ENCODE measurements at regions not wholly inside any gene's neighbourhood (a gene's known extent, or its start where the extent isn't known, plus 50 kb on each side); places are given as distances from the start of the nearest gene placed in this dataset.

DNA sequence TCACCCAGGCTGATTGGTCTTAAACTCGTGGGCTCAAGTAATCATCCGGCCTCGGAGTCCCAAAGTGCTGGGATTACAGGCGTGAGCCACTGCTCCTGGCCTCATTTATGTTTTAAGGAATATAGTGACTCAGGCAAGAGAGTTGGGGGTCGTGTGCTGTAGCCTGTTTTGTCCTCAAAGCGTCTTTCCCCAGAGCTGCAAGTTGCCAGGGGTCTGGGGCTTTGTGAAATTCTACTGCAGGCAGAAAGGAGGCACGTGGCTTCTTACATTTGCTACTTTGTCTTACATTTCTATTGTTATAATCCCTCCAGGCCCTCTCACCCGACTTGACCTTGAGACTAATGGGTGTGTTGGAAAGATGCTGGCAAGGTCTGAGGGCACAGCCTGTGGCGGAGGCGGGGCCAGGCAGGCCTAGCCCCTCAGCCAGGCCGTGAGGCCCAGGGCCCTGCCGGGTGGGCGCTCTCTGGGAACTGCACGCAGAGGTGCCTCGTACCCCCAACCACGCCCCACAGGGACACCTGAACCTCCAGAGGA, 85.8 kb upstream of the NDUFV2 start (continued):
- TF ChIP-seq, protein P1, sequence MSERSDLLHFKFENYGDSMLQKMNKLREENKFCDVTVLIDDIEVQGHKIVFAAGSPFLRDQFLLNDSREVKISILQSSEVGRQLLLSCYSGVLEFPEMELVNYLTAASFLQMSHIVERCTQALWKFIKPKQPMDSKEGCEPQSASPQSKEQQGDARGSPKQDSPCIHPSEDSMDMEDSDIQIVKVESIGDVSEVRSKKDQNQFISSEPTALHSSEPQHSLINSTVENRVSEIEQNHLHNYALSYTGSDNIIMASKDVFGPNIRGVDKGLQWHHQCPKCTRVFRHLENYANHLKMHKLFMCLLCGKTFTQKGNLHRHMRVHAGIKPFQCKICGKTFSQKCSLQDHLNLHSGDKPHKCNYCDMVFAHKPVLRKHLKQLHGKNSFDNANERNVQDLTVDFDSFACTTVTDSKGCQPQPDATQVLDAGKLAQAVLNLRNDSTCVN (CRISPR knock-in tag; IDR thresholded peaks at IDR 0.05): 0 out of 2 replicates have a peak, but pooled peaks have one; percentile 5
- TF ChIP-seq, protein P2, sequence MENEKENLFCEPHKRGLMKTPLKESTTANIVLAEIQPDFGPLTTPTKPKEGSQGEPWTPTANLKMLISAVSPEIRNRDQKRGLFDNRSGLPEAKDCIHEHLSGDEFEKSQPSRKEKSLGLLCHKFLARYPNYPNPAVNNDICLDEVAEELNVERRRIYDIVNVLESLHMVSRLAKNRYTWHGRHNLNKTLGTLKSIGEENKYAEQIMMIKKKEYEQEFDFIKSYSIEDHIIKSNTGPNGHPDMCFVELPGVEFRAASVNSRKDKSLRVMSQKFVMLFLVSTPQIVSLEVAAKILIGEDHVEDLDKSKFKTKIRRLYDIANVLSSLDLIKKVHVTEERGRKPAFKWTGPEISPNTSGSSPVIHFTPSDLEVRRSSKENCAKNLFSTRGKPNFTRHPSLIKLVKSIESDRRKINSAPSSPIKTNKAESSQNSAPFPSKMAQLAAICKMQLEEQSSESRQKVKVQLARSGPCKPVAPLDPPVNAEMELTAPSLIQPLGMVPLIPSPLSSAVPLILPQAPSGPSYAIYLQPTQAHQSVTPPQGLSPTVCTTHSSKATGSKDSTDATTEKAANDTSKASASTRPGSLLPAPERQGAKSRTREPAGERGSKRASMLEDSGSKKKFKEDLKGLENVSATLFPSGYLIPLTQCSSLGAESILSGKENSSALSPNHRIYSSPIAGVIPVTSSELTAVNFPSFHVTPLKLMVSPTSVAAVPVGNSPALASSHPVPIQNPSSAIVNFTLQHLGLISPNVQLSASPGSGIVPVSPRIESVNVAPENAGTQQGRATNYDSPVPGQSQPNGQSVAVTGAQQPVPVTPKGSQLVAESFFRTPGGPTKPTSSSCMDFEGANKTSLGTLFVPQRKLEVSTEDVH (IDR thresholded peaks at IDR 0.05; ENCODE audit: low read depth, partially characterized antibody): peak; percentile 36
- TF ChIP-seq ZNF77 (CRISPR knock-in tag; IDR thresholded peaks at IDR 0.05): no peak
- TF ChIP-seq FOXJ2 (tag; IDR thresholded peaks at IDR 0.05): no peak
- no peak for TF ChIP-seq SREBF2 (CRISPR knock-in tag; IDR thresholded peaks at IDR 0.05)
- TF ChIP-seq STAG1 (CRISPR knock-in tag; IDR thresholded peaks at IDR 0.05; ENCODE audit: borderline replicate concordance): no peak
- TF ChIP-seq, protein P3, sequence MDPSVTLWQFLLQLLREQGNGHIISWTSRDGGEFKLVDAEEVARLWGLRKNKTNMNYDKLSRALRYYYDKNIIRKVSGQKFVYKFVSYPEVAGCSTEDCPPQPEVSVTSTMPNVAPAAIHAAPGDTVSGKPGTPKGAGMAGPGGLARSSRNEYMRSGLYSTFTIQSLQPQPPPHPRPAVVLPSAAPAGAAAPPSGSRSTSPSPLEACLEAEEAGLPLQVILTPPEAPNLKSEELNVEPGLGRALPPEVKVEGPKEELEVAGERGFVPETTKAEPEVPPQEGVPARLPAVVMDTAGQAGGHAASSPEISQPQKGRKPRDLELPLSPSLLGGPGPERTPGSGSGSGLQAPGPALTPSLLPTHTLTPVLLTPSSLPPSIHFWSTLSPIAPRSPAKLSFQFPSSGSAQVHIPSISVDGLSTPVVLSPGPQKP (CRISPR knock-in tag; IDR thresholded peaks at IDR 0.05): no peak
- 0 out of 2 replicates have a peak, but pooled peaks have one; percentile 4 for TF ChIP-seq KAT7 (CRISPR knock-in tag; IDR thresholded peaks at IDR 0.05; ENCODE audit: borderline replicate concordance)
- no peak for TF ChIP-seq ZNF174 (CRISPR knock-in tag; IDR thresholded peaks at IDR 0.05)
- TF ChIP-seq, protein P4, sequence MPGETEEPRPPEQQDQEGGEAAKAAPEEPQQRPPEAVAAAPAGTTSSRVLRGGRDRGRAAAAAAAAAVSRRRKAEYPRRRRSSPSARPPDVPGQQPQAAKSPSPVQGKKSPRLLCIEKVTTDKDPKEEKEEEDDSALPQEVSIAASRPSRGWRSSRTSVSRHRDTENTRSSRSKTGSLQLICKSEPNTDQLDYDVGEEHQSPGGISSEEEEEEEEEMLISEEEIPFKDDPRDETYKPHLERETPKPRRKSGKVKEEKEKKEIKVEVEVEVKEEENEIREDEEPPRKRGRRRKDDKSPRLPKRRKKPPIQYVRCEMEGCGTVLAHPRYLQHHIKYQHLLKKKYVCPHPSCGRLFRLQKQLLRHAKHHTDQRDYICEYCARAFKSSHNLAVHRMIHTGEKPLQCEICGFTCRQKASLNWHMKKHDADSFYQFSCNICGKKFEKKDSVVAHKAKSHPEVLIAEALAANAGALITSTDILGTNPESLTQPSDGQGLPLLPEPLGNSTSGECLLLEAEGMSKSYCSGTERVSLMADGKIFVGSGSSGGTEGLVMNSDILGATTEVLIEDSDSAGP (CRISPR knock-in tag; IDR thresholded peaks at IDR 0.05): no peak
- TF ChIP-seq NR2C2 (CRISPR knock-in tag; IDR thresholded peaks at IDR 0.05): no peak
- TF ChIP-seq NR2C2 (tag; IDR thresholded peaks at IDR 0.05): peak; percentile 36; the same call in 1 of the 2 replicates
- TF ChIP-seq JUN (IDR thresholded peaks at IDR 0.05; ENCODE audit: borderline replicate concordance, low read depth, low read length): no peak
- TF ChIP-seq JUN (CRISPR knock-in tag; IDR thresholded peaks at IDR 0.05; ENCODE audit: borderline replicate concordance): peak; percentile 42; the same call in 1 of the 2 replicates
- TF ChIP-seq RFX7 (CRISPR knock-in tag; IDR thresholded peaks at IDR 0.05): 0 out of 2 replicates have a peak, but pooled peaks have one; percentile 37
- TF ChIP-seq ELF4 (CRISPR knock-in tag; IDR thresholded peaks at IDR 0.05): peak; percentile 72; the same call in 1 of the 2 replicates
- TF ChIP-seq ZNF75A (CRISPR knock-in tag; IDR thresholded peaks at IDR 0.05): no peak
- TF ChIP-seq SRF (CRISPR knock-in tag; IDR thresholded peaks at IDR 0.05): no peak
- TF ChIP-seq TOE1 (IDR thresholded peaks at IDR 0.05; ENCODE audit: borderline replicate concordance): no peak
- no peak for TF ChIP-seq TOE1 (CRISPR knock-in tag; IDR thresholded peaks at IDR 0.05; ENCODE audit: borderline replicate concordance, low read depth)

Measured in K562 (cell line).